DMS 273 (cell line): ENCODE measurements at regions not wholly inside any gene's neighbourhood (a gene's known extent, or its start where the extent isn't known, plus 50 kb on each side); places are given as distances from the start of the nearest gene placed in this dataset.

Experiments used
- DNase-seq: peaks from one replicate; lab custom pipeline; 2025; ENCODE audit not compliant: unreplicated experiment; lab: John Stamatoyannopoulos, UW

DNA sequence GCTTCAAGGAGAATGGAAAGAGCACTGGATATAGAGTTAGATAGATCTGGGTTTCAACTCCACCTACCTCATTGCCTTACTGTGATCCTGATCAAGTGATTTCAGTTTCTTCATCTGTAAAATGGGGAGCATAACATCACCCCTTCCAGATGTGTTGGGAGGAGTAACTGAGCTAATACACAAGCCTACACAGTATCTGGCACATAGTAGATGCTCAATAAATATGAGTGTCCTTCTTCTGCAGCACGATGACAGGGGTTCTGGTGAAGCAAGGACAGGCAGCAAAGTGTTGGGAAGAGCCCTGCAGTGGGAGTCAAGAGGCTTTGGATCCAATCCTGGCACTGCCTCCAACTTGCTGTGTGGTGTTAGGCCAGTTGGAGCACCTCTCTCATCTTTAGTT, 270.0 kb downstream of the UACA start:
- DNase-seq, result no peak

GRCh38 chr15:70492240-70493177, 270.8 kb downstream of the UACA start:
- no peak for DNase-seq

DNA sequence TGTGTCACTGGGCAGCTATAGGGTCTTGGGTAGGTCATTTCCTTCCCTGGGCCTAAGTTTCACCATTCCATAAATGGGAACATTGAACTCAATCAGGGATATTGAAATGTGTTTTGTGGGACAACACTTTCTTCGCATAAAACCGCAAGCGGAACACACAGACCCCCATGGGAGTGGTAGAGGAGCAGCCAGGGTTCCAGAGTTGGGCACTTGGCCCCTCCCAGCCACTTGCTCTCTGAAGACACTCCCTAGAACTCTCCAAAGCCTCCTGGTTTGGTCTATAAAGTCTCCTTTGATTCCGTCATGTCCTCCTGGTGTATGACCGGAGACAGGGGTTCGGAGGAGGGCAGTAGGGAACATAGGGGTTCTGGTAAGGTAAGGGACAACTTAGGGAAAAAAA, 271.7 kb downstream of the UACA start:
- no peak for DNase-seq

GRCh38 chr15:70491201-70491621, 272.1 kb downstream of the UACA start:
- no peak for DNase-seq

GRCh38 chr15:70490838-70491155, 272.6 kb downstream of the UACA start:
- DNase-seq, result no peak

DNA sequence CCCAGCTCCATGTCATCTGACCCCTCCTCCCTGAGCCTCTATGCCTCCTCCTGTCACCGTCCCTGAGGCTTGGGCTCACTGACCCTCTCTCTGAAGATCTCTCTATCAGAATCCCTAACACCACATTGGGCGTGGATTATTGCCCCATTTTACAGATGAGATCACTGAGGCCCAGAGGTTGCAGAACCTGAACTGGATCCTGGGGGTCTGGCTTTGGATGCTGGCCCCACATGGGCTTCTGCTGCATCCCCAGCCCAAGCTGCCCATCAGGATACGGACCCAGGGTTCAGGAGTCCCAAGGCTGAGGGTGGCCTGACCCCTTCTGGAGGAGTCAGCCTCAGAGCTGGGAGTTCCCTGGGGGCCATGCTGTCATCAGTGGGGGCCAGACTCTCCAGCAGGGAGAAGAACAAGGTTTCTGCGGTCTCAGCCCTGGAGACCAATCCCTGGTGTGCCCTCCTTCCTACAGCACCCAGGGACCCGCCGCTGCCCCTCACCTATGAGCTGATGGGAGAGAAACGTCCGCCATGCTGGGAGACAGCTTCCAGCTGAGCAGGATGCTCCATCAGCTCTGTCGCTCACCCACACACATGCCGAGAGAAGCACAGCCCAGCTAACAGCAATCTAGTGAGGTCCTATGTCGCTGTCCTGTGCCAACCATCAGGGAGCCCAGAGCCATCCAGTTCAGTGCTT, 273.1 kb downstream of the UACA start:
- no peak for DNase-seq

GRCh38 chr15:70488941-70489848, 274.2 kb downstream of the UACA start:
- DNase-seq, result no peak

DNA sequence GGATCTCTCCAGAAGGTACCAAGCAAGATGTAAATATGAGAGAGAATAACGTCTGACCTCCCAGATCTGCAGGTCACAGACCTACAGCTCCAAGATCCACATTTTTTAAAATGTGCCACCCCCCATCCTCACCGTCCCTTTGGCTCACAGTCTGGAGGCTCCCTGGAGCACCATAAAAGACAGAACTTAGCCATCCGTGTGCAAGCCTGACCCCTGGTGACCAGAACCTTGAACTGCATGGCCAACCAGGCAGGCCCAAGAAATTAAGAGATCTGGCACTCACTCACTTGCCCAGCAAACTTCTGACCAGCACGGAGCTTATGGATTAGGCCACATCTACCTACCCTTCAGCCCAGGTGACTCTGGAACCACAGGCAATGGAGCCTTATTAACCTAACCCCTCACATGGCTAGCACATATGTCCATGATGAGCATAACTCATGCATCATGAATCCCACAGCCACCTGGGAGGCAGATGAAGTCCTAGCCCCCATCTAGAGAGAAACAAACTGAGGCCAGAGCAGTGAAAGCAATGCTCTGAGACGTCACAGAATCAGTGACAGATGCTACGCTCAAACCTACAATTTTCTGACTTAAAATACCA, 275.3 kb downstream of the UACA start:
- DNase-seq, result peak; percentile 74

DNA sequence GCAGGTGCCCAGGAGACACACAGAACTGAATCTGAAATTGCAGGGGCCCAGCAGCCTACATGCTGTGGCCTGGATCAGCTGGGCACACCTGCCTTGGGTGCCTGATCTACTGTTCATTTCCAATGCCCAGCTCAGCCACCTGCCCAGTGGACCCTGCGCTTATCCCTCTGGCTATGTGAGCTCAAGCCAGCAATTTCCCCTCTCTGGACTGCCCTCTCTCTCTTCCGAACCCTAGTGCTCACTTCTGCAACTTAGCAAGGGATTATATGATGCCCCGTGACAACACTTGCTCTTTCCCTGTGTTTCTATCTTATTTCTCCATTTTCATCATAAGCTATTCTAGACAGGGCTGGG, 276.0 kb downstream of the UACA start:
- no peak for DNase-seq

DNA sequence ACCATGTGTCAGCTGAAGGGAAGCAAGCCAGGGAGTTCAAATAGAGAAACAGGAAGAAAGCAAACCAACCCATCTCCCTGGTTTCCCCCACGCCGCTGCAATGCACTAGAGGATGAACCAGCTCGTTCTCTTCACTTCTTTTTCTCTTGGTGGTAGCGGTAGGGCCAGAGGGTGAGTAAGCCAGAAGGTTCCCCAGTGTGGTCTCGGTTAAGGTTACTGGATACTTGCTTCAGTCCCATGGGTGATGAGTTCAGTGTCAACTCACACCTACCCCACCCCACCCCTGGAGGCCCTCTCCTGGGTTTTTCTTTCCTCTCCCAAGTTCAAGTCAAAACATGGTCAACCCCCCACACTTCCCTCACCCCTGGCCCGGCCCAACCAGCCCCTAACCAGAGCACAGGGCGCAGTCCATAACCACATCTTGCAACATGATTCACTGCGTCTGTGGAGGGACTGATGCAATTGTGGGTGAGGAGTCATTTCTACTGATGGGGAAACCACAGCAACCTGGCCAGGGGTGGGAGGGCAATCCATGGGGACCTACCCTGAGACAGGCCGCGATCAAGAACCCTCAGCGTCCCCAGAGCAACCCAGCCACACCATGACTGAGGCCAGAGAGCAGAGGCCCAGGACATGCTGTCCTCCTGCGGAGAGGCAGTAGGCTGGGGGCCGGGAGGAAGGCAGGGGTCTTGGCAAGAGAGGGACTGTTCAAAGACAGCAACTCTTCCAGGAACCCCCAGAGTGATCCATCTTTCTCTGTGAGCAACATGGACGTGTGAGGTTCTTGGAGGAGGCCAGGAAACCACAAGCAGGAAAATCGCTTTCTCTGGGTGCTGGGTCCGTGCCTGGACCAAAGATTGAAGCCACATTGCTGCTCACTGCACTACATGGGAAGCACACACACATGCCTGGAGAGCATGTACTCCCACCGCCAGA, 276.6 kb downstream of the UACA start:
- DNase-seq, result no peak

DNA sequence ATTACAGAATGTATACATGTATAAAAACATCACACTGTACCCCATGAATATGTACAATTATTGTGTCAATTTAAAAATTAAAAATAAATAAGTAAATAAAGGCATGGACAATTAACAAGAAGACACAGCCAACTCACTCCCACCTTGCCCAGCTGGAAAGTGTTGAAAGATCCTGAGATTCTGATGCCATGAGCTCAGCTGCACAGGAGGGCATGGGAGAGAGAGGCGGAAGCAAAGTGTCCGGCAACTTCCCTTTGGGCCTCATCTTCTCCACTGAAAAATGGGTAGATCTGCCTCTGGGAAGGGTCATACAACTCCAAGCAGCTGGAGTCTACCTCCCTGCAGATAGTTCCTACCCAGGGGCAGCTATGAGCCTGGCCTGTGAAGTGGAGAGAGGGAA, 277.3 kb downstream of the UACA start:
- no peak for DNase-seq

GRCh38 chr15:70484993-70485392, 278.4 kb downstream of the UACA start:
- DNase-seq, result no peak

DNA sequence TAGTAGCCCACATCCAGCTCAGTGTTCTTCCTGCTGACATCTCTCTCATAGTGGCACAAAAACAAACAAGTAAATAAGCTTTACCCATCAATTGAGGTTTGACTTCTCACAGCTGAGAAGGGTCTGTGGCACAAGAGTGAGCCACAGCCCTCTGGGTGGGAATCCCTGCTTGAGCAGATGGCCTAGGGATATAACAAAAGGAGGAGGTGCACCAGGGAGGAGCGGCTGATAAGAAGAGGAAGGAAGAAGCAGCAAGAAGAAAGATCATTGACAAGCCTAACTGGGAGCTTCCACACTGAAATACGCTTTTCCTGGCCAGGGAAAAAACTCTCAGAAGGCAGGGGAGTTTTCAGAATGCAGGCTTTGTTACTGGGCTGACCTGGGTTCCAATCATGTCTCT, 279.8 kb downstream of the UACA start:
- no peak for DNase-seq

GRCh38 chr15:70480196-70480856, 283.0 kb downstream of the UACA start:
- DNase-seq, result no peak

- no peak for DNase-seq
Observed at GRCh38 chr15:70479785-70480184, 283.6 kb downstream of the UACA start.

- no peak for DNase-seq
Observed at GRCh38 chr15:70479056-70479455, 284.3 kb downstream of the UACA start.

GRCh38 chr15:70478251-70478990, 284.9 kb downstream of the UACA start:
- no peak for DNase-seq

DNA sequence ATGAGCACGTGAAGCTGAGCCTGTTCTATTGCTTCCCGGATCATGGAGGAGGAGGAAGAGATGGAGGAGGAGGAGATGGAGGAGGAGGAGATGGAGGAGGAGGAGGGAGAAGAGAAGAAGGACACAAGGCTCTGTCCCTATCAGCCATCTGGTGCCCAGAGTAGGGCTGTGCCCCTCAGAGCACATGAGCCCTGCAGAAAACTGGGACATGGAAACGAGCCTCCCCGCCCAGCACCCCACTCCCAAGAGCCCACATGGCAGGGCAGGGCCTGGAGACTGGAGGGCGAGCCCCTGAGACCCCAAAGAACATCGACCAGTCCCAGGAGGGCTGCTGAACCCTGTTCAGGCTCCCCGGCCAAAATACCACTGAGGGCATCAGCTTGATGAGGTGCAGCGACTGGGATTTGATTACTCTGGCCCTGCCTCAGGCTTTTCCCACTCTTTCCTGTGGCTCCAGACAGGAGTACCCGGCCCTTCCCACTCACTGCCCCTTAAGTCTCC, 285.6 kb downstream of the UACA start:
- DNase-seq, result no peak

GRCh38 chr15:70476441-70476840, 286.9 kb downstream of the UACA start:
- no peak for DNase-seq
